Activated CD8-positive, alpha-beta memory T cell treated with anti-CD3 and anti-CD28 coated beads, Interleukin-2, amount 50 U/mL, for 48 hours (primary cell): ENCODE measurements at regions not wholly inside any gene's neighbourhood (a gene's known extent, or its start where the extent isn't known, plus 50 kb on each side); places are given as distances from the start of the nearest gene placed in this dataset.
"Not testable (repeated sequence)": the region's sequence is repeated elsewhere in the genome, so short reads cannot be mapped to it uniquely, and the experiment has no call there.

Experiments
- DNase-seq: peaks from one replicate; pipeline ENCODE4 v3.0.0-alpha.2; 2020

DNA sequence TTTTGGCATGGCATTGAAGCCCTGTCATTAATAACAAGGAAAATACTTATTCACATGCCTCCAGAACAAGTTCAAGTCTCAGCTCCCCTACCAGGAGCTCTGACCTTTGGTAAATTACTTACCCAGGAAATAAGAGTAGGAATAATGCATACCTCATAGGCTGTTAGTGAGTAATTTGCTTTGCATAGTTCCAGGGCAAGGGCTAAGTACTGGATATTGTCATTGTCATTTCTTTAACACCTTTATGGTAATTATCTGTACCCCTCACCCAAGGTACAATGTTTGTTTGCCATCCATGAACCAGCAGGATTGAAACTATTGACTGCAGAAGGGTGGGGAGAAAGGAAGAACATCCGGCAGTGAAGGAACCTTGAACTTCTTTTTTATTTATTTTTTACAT is 148.5 kb downstream of the SOX2 start:
- no peak for DNase-seq

DNA sequence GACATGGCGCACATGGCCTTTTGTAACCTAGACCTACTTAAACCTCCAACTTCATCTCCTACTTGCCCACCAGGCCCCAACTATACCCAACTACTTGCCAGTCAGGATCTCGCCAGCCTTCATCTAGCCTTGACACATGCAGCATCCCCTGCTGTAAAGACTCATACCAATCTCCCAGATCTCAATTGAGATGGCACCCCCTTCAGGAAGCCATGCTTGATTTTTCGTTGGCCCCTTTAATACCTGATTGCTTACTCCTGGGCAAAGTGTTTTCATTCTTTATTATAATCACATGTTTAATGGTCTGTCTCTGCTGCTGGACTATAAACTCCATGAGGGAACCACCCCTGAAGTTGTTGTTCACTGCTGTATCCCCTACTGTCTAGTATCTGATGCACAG is 150.8 kb downstream of the SOX2 start:
- DNase-seq: no peak

DNA sequence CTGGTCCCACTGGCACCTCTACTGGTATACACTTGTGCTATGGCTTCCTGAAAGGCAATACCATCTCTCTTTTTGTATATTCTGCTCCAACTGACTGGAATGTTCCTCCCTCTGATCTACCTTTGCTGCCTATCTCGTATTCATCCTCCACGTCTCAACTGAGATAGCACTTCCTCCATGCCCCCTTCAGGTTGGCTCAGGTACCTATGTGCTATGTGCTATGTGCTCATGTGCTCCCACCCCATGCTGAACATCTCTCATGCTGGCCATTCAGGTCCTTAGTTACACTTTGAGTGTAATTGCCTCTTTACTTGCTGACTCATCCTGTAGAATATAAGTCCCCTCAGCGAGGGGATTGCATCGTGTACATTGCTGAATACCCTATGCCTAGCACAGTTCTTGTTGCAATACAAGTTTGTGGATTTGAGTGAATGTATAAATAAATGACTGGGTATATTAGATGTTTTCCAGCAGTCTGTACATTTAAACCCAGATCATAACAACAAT is 156.9 kb downstream of the SOX2 start:
- DNase-seq: no peak

DNA sequence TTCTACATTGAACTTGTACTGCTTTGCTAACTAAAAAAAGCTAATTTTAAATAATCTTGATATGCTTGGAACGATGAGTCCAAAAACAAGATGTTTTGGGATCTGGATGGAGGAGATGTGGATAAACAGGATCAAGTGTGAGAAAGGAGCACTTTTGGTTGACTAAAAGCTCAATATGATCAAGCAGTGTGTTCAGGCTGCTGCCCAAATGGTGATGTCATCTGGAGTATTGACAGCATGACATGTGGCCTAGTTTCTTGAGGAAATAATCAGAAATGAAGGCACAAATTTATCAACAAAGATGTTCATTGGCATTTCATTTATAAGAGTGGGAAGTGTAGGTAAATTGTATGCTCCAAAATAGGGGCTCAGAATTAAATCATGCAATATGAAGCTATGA is 161.2 kb downstream of the SOX2 start:
- no peak for DNase-seq

DNA sequence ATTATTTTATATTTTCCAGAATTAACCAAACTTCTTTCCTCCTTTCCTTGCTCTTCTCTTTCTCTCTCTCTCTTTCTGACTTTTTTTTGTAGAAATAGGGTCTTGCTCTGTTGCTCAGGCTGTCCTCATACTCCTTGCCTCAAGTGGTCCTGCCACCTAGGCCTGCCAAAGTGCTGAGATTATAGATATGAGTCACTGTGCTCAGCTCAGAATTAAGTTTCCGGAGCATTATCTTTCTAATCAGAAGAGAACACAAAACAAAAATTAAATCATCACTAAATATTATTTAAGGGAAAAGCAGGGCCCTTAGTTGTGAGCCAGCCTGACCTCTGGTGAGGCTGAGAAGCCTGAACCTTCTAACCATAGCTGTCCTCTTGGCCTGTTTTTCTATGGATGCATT is 168.2 kb downstream of the SOX2 start:
- DNase-seq: no peak

DNA sequence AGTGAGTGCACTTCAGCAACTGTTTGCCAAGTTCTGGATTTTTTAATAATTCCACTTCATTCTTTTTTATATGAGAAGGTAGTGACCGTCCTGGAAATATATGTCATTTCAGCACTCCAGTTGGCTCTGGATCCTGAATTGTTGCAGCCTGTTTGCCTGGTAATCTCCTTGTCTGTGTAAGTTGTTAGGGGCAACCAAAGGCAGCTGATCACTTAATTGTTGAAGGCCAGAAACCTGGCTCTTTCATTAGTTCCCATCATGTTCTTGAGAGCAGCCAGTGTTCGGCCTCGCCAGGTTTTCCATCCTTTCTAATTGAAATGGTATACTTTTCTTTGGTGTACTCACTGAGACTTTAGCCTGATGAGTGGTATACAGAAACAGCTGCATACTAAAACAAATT is 168.6 kb downstream of the SOX2 start:
- no peak for DNase-seq

DNA sequence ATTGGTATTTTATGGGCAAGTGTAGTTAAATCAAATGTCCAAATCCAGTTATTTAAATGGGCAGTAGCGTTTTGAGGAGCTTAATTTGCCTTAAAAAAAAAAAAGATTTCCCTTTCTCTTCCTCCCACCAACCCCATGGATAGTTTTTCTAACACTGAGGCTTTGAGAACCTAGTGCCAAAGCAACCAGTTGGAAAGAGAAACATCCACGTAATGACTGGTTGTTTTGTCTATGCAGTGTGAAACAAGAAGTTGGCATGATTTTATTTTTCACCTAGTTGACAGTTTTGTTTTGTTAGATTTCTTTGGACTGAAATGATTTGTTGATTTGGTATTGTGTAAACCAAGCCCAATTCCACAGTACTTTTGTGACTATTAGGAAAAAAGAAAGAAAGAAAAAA is 170.0 kb downstream of the SOX2 start:
- DNase-seq: no peak

DNA sequence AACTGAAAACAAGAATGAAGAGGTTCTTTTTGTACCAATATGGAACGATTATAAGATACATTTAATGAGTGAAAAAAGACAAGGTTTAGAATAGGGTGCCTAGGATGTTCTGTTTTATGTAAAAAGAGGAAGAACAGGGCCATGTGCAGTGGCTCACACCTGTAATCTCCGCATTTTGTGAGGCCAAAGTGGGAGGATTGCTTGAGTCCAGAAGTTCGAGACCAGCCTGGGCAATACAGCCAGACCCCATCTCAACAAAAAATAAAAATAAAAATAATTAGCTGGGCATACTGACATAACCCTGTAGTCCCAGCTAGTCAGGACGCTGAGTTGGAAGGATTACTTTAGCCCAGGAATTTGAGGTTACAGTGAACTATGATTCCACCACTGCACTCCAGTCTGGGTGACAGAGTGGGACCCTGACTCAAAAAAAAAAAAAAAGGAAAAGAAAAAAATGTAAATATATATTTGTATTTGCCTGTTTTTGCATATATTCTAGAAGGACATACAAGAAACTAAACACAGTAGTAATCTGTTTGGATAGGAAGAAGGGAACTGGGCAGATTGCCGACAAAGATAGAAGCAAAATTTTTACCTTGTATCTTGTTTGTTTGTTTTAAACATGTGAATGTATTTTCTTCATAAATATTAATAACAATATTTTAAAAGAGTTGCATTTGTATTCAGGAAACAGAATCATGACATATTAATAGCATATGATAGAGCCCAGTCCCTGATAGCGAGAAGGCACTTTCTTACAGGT is 174.3 kb downstream of the SOX2 start:
- no peak for DNase-seq

DNA sequence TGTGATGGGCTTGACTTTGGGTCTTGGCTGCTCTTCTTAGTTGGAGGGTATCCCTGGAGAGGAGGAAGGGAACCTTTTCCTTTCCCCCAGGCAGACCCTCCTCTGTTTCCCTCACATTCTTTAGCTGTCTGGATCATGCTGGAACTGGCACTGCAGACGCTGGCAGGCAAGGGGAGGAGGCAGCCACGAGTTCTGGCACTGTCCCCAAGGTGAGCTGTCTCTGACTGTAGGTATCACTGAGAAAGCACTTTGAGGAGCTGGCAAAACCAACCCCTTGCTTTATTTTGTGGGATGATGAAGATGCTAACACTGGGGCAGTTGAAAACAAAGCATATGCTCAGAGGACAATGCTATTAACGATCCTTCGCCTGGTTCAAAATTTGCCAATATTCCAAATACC is 175.0 kb downstream of the SOX2 start:
- DNase-seq: no peak

DNA sequence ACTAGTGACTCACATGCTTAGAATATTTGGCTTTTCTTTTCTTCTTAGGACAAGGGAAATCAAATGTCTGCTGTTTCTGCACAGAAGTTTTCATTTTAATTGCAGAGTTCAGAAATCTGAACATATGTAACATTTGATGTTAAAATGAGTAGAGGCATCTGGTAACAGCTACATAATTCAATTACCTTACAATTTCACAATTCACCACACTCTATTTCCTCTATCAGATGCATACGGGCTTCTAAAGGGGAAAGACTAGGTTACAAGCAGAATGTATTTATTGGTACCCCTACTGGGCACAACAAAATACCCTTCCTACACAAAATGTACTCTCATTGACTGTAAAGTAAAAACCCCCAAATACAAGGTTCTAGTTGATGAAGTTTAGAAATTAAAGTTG is 176.0 kb downstream of the SOX2 start:
- no peak for DNase-seq

DNA sequence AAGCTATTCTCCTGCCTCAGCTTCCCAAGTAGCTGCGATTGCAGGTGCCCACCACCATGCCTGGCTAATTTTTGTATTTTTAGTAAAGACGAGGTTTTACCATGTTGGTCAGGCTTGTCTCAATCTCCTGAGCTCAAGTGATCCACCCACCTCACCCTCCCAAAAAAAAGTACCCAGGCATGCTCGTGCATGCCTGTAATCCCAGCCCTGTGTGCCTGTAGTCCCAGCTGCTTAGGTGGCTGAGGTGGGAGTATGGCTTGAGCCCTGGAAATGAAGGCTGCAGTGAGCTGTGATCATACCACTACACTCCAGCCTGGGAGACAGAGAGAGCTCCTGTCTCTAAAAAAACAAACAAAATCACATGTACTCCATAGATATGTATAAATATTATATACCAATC is 176.5 kb downstream of the SOX2 start:
- no peak for DNase-seq

DNA sequence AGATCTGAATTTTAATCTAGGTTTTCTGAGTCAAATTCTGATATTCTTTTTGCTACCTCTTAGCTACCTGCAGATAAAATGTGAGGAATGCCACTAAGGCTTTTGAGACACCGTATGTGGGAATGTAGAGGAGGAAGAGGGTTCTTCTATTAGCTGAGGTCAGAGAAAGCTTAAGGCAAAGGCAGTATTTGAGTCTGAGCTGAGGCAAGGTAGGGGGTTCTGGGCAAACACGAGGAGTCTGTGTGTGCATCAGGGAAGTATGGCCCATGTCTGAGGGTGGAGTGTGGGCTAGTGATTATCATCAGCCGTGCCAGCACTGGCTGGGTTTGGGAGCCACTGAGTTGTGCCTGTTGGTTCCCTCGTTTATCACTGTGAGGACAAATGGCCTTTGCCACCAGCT is 181.1 kb downstream of the SOX2 start:
- DNase-seq: no peak

DNA sequence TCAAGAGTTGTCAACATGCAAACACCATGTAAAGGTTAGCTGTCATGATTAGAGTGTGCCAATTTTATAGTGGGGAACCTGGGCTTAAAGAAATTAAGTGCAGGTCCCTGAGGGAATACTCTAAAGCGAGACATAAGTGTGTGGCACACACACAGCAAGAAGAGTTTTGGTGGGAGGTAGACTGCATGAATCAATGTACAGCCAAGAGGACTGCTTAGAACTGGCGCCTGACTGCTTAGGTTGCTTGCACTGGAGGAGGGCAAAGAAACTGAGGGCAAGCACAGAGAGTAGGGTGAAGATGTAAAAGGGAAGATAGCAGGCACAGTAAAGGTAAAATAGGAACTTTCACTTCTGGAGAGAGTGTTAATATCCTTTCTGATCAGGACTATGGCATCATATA is 184.9 kb downstream of the SOX2 start:
- no peak for DNase-seq

DNA sequence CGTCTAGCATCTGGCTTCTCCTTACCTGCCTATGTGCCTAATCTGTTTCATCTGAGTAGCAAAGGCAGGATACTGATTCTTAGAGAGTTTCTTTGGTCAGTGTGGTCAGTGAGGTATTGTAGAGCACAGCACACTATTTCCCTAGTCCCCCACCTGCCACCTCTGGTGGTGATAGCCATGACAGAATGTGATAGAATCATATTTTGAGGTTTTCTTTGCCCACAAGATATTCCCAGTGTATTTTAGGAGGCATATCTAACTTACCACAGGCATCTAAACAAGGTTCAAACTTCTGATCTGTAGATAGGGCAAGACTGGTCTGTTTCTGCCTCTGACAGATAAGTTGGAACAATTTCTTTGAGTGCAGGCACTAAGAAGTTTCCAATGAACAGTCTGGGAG is 188.0 kb downstream of the SOX2 start:
- no peak for DNase-seq

DNA sequence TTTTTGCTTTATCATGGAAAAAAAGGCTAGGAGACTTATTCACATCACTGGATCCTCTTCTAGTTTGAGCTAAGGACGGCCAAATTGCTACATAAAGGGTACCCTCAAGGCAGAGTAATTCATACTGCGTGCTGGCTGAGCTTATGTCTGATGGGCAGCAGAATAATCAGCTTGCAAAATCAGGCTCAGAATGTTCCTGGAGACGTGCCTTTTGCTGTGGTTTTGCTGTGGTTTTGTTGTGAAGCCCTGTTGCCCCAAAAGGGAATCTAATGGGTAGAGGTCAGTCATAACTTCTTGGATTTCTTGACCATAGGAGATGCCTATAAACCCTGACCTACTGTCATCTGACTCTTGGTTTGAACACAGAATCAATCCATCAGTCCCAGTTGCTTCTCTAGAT is 189.9 kb downstream of the SOX2 start:
- DNase-seq: no peak

DNA sequence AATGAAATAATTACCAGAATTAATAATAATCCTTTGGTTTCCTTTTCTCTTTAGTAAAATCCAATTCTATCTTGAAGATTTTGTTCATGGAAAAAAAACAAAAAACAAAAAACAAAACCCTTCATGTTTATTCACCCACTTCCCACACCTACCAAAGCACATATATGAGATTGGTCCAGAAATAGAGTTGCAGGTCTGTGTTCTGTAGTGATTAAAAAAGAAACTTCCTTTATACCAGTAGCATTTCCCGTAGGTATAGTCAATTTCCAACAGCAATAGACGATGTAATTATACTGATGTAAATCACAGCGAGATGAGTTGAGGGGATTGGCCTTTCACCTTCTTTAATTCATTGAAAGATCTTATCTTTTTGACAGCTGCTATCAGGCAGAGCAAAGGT is 194.6 kb downstream of the SOX2 start:
- DNase-seq: no peak

DNA sequence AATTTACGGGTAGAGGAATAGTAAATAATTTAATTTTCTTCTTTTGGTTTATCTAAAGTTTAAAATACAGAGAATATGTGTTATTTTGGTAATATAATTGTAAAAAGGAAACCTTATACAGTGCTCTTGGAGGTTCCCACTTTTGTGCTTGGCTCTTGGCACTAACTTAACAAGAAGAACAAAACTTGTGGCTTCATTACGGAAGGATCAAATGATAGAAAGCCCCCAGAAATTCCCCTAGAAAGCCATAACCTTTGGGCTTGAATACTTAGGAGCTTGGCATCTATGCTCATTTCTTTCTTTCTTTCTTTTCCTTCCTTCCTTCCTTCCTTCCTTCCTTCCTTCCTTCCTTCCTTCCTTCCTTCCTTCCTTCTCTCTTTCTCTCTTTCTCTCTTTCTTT is 197.5 kb downstream of the SOX2 start:
- DNase-seq: no peak

DNA sequence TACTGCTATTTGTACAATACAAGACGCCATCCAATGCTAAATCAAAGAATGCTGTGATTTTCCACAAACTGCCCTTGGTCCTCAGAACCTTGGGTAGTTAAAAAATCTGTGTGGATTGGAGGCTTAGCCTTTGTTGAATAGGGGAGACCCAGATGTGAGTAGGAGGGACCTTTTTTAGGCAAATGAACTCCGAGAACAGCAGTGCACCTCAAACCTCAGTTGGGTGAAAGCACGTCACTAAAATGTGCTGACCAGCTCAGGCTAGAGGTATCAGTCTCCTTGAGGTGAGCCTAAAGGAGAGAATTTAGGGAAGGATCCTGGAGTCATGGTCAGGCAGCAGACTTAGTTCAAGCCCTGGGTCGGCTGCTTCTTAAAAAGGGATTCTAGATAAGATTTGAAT is 200.7 kb downstream of the SOX2 start:
- no peak for DNase-seq

DNA sequence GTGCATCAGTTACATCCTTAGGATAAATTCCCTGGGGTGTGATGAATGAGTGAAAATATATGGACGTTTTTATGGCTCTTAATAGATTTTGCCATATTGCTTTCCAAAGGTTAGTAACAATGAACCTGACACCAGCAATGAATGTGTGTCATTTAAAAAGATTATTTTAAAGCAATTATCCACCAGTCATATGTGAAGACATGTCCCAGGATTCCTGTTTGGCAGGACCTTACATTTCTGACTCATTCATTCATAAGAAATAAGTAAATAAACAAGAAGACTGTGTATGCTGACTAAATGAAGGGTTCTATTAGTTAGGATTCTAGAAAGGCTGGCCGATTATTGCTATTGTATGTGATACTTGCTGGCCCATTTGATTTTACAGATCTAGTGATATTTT is 201.5 kb downstream of the SOX2 start:
- DNase-seq: no peak

DNA sequence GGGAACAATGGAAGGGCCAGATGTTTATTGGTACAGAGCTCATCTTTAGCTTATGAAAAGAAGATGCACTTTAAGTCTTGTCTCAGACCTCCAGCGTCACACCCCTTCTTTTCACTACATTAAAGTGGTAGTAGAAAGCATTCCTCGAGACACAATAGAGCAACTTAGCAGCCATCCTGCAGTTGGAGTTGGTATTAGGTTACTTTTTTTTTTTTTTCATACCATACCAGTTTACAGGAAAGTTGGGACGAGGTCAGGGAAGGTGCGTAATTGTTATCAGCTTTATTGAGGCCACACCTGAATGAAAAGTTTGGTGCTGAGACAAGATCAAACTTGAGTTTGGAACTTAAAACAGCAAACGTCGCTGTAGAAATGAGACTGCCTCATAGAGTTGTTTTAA is 203.8 kb downstream of the SOX2 start:
- no peak for DNase-seq

DNA sequence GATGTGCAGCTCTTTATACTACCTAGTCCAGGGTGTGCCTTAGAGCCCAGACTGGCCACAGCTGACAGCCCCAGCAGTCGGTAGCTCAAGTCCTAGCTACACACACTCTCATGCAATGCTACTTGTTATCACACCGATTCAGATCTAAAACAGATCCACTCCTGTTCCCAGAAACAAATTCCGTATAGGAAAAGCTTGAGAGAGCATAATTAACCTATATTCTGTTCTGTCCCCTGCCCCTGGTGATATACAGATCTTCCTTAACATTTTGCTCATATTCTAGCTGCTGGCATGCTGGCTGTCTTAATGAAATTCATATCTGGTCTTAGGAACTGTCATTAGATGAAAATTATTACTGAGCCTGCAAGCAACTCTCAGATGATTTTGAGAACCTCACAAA is 204.3 kb downstream of the SOX2 start:
- no peak for DNase-seq

DNA sequence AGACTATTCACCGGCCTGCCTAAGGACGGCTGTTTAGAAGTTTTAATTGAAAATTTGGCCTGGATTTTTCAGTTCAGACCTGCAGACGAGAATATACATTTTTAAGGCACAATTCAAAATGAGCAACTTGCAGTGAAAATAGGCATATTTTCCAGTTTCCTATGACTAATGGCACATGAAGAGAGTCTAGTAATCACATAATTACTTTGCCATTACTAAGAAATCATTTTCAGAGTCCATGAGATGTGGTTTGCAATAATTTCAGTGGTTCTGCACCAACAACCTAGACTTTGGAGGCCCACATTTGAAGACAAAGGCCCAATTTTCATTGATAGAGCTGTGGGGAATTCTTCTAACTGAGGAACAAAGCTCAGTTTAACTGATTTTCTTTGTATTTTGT is 205.3 kb downstream of the SOX2 start:
- no peak for DNase-seq

DNA sequence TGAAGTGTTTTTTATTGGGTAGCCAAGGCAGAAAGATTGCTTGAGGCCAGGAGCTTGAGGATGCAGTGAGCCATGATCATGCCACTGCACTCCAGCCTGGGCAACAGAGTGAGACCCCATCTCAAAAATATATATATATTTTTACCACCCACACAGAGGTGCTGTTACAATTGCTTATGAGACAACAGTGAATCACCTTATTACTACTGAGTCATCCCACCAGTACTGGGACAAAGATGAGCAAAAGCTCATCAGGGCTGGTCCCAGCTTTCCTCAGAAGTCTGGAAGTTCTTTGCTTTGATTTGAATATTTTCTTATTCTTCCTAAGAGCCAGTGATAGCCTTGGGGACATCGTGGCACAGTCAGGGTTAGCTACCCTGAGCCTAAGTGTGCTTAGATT is 207.7 kb downstream of the SOX2 start:
- no peak for DNase-seq

DNA sequence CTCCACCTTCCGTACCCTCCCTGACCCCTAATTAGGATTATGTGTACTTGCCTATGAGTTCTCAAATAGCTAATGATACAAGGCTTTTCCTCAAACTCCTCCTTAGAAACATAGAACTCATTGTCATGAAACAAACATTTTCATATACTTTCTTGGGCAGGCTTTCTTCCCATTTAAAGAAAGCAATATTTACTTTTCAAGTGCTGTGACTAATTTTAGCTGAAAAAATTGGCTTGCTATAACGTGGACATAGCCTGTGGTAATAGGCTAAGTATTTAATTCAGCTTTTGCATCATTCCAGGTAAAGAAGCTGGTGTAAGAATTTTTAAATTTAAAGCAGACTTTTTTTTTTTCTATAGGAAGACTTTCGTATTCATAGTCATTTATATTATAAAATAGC is 208.7 kb downstream of the SOX2 start:
- DNase-seq: no peak

DNA sequence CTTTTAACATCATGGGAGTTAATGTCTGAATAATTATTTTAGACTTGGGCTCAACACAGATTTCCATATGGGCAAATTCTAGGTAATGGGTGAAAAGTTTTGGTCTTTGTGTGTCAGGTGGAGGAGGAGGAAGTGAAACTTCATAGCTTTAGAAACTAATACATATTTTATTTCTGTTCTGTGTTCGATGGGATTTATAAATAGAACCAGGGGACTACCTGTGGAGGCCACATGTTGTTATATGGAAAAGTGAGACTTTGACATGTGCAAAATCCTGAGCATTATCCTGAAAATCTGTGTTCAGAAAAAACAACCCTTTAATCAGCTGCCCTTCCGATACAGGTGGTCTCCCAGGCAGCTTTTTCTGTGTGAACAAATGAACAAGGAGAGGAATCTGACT is 209.5 kb downstream of the SOX2 start:
- DNase-seq: no peak

DNA sequence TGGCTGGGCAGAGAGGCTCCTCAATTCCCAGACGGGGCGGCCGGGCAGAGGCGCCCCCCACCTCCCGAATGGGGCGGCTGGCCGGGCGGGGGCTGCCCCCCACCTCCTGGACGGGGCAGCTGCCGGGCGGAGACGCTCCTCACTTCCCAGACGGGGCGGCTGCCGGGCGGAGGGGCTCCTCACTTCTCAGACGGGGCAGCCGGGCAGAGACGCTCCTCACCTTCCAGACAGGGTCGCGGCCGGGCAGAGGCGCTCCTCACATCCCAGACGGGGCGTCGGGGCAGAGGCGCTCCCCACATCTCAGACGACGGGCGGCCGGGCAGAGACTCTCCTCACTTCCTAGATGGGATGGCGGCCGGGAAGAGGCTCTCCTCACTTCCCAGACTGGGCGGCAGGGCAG is 214.1 kb downstream of the SOX2 start:
- not testable (repeated sequence) for DNase-seq
